Mammary epithelial cell (primary cell): ENCODE measurements at regions not wholly inside any gene's neighbourhood (a gene's known extent, or its start where the extent isn't known, plus 50 kb on each side); places are given as distances from the start of the nearest gene placed in this dataset.

Source experiments
- CTCF ChIP-seq, 2 donors: IDR thresholded peaks in 1 of 2; conservative IDR thresholded peaks in 1 of 2; 2 replicates each; pipeline ENCODE4 v1.5.1; 2011 to 2012; ENCODE audit warnings: inconsistent platforms in 2 of 2, low read length in 2 of 2, mild to moderate bottlenecking in 2 of 2, control low read depth in 1 of 2, low read depth in 1 of 2; ENCODE audit not compliant: insufficient read depth in 1 of 2; ENCODE audit errors: extremely low read depth in 1 of 2
- EZH2 ChIP-seq: IDR thresholded peaks from 2 replicates; pipeline ENCODE4 v1.6.1; 2012; ENCODE audit warnings: low read length, inconsistent platforms, borderline replicate concordance

GRCh38 chr2:63729831-63730230 lies 111.9 kb upstream of the UGP2 start:
- TF ChIP-seq CTCF (conservative IDR thresholded peaks at IDR 0.05 in 1 of 2, IDR thresholded peaks at IDR 0.05 in 1 of 2; ENCODE audit: extremely low read depth in 1 of 2, insufficient read depth in 1 of 2, low read depth in 1 of 2, low read length in 2 of 2), result no peak
- TF ChIP-seq EZH2, result no peak
